Hindlimb muscle (tissue), 1 donor: ENCODE measurements at regions not wholly inside any gene's neighbourhood (a gene's known extent, or its start where the extent isn't known, plus 50 kb on each side); places are given as distances from the start of the nearest gene placed in this dataset.
"Not testable (repeated sequence)": the region's sequence is repeated elsewhere in the genome, so short reads cannot be mapped to it uniquely, and the experiment has no call there.

Experiments used
- DNase-seq: peaks from one replicate; pipeline ENCODE4 v3.0.0-alpha.2; 2013

DNA sequence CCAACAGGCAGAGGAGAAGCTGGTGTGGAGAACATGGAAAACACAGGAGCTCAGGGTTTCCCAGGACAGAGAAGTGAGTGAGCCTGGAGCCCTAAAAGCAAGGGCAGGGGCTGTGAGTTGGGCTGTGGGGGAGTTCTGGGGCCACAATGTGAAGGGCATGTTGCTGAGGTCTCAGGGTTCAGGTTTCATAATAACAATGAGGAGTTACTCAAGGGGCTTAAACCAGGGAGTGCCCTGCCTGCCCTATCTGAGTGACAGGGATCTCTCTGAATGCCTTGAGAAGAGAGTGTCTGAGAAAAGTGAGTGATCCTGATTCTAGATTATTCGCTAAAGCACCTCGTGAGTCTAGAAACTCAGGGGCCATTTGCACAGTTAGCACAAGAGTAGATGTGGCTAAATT, 129.6 kb downstream of the VPREB1 start:
- no peak for DNase-seq

- no peak for DNase-seq
Observed at GRCh38 chr22:22374579-22374978, 130.0 kb downstream of the VPREB1 start.

GRCh38 chr22:22375576-22376351, 131.2 kb downstream of the VPREB1 start:
- peak; percentile 34 for DNase-seq

GRCh38 chr22:22376352-22376706, 131.7 kb downstream of the VPREB1 start:
- no peak for DNase-seq

- DNase-seq: not testable (repeated sequence)
Observed at GRCh38 chr22:22376884-22377283, 131.7 kb downstream of the ZNF280B start.

DNA sequence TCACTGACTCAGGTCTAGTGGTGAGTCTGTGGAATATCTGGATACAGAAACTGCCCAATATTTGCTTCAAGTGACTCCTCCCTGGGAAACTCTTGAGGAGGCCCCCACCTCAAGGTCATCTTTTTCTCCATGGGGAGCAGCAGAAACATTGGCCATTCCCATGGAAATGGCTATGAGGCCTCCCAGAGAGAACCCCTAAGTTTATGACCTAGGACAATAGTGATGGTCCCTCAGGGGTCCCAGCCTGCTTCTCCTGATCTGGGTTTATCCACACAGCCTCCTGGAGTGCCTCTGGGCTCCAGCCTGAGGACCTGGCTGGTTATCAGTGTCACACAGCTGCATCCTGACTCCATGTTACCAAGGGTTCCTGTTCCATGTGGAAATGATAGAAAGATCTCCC, 131.2 kb downstream of the ZNF280B start:
- DNase-seq: no peak

- DNase-seq: no peak
Observed at GRCh38 chr22:22378446-22379415, 129.8 kb downstream of the ZNF280B start.

DNA sequence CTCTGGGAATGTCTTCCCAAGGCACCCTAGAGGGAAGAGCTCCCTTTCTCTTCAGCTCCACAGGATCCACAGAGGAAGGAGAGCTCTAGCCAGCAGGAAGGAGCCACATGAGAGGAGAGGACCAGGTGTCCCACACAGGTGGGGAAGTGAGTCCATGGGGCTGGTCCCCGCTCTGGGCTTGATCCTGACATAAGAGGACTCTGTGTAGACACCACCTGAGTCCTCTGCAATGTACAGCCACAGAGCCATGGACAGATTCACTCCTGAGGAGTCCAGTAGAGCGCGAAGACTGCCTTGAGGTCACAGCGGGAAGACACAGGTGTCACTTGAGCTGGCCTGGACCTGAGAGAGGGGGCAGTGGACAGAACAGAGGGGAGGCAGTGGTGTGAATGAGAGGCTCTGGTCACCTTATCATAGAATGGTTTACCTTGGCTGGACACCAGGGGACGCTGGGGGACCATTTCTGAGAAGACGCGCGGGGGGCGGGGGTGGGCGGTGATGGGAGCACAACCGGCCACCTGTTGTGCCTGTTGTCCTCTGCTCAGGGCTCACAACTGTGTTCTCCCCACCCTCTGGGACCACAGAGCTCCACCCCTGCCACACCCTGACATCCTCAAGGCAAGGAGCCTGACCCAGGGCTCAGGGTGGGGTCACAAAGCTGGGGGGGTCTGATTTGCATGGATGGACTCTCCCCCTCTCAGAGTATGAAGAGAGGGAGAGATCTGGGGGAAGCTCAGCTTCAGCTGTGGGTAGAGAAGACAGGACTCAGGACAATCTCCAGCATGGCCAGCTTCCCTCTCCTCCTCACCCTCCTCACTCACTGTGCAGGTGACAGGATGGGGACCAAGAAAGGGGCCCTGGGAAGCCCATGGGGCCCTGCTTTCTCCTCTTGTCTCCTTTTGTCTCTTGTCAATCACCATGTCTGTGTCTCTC, 128.2 kb downstream of the ZNF280B start:
- DNase-seq: no peak

- DNase-seq: not testable (repeated sequence)
Observed at GRCh38 chr22:22381292-22381691, 127.2 kb downstream of the ZNF280B start.

GRCh38 chr22:22384267-22384666, 124.3 kb downstream of the ZNF280B start:
- DNase-seq: no peak

- no peak for DNase-seq
Observed at GRCh38 chr22:22384668-22385244, 123.8 kb downstream of the ZNF280B start.

- no peak for DNase-seq
Observed at GRCh38 chr22:22386602-22387385, 121.7 kb downstream of the ZNF280B start.

DNA sequence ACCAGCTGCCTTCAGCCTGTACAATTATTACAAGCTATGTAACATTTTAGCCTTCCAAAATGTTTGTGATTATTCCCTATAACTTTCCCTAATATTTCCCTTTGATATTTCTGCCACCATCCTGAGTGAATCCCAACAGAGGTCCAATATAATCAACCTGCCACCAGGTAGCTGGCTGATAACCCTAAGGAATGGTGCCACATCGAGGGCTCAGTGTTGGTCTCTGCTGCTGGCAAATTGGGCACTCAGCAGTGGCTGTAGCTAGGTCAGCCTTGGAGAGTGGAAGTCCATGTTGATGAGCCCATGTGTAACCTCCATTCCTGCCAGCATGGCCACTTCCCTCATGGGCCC, 121.2 kb downstream of the ZNF280B start:
- DNase-seq: no peak

GRCh38 chr22:22388090-22388489, 120.5 kb downstream of the ZNF280B start:
- no peak for DNase-seq

DNA sequence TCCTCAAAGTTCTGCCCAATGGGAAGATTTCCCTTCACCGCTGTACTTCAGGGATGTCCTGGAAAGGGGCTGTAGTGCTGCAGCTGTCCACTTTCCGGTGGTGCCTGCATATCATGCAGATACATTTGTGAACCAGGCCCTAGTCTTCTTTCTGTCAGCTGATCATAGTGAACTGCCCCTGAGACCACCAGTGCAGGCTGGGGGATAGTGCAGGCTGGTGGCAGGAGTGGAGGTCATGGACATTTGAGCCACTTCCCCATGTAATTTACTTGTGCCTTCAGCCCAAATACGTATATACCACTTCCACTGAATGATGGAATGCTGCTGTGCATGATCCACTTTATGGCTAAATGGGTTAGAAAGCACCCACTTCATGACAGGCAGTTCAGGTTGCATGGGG, 120.0 kb downstream of the ZNF280B start:
- DNase-seq: no peak

- DNase-seq: no peak
Observed at GRCh38 chr22:22389467-22389866, 119.1 kb downstream of the ZNF280B start.

DNA sequence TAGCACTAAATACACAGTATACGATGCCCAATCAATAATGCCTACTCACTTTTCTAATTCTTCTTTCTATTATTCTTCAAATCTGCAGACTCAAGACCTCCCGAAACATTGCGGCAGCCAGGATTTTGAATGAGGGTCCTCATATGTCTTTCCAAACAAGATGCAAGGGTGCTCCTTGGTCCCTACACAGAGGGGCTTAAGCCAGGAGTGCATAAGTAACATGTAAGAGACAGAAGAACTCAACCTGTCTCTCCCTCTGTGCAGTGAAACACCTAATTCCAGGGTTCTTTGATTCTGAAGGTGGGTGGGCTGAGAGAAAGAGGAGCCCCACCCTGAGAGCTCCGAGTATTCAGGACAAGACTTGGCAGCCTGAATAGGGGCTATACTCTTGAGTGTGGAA, 117.6 kb downstream of the ZNF280B start:
- no peak for DNase-seq

GRCh38 chr22:22391543-22391942, 117.0 kb downstream of the ZNF280B start:
- no peak for DNase-seq

GRCh38 chr22:22392131-22392530, 116.4 kb downstream of the ZNF280B start:
- no peak for DNase-seq

DNA sequence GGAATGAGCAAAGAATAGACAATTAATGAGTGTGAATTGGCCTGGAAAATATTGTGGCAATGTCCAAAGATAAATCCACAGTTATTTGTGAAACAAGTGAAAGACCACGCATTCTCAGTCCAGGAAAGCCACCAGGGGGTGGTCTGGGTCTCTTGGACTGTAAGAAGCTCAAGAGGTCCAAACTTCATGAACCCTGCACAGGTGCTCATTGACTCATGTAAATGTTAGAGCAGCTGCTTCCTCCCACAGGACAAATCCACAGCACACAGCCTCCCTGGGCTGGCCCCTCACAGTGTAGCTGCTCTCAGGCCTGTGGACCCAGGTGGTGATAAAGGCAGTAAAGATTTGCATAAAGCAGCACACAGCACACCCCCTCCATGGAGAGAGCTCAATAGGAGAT, 114.0 kb downstream of the ZNF280B start:
- DNase-seq: no peak

- no peak for DNase-seq
Observed at GRCh38 chr22:22395245-22395644, 113.3 kb downstream of the ZNF280B start.
